Mesothelial cell of epicardium (in vitro differentiated cells): ENCODE measurements at regions not wholly inside any gene's neighbourhood (a gene's known extent, or its start where the extent isn't known, plus 50 kb on each side); places are given as distances from the start of the nearest gene placed in this dataset.

Source experiments
- DNase-seq, 2 experiments: peaks; one replicate each; pipeline ENCODE4 v3.0.0; 2021; ENCODE audit warnings: low spot score in 2 of 2; ENCODE audit not compliant: unreplicated experiment in 2 of 2
- H3K27ac Mint-ChIP-seq: 2 replicates; pipeline ENCODE4 v1.8.0; 2021; ENCODE audit warnings: mixed read lengths
- H3K27me3 Mint-ChIP-seq: 2 replicates; pipeline ENCODE4 v1.8.0; 2021; ENCODE audit warnings: low read depth, mixed read lengths
- H3K36me3 Mint-ChIP-seq: 2 replicates; pipeline ENCODE4 v1.8.0; 2021; ENCODE audit warnings: mixed read lengths
- H3K4me1 Mint-ChIP-seq: 2 replicates; pipeline ENCODE4 v1.8.0; 2021; ENCODE audit warnings: mixed read lengths
- H3K4me3 Mint-ChIP-seq: 2 replicates; pipeline ENCODE4 v1.8.0; 2021; ENCODE audit warnings: mild to moderate bottlenecking, moderate library complexity, mixed read lengths
- H3K9me3 Mint-ChIP-seq: 2 replicates; pipeline ENCODE4 v1.8.0; 2021; ENCODE audit warnings: mixed read lengths
- CTCF ChIP-seq: fragments of 200-600 bp; sonication (generic); IDR thresholded peaks from one replicate; pipeline ENCODE4 v1.5.0; 2021; ENCODE audit warnings: antibody characterized with exemption; ENCODE audit not compliant: unreplicated experiment

- TF ChIP-seq CTCF: no peak
- no peak overlapping the region for H3K27ac Mint-ChIP-seq
- no peaks in the 10 kb centered on the region for H3K36me3 Mint-ChIP-seq
- peaks cover 9% of the 10 kb centered on the region for H3K9me3 Mint-ChIP-seq
- H3K4me1 Mint-ChIP-seq: peaks cover 12% of the 10 kb centered on the region
- DNase-seq: no peak
- no peak overlapping the region for H3K4me3 Mint-ChIP-seq
- peaks cover 16% of the 10 kb centered on the region for H3K27me3 Mint-ChIP-seq
These were observed 215.9 kb upstream of the AADAT start for GRCh38 chr4:170305627-170306026.

GRCh38 chr4:170281027-170281426 lies 191.3 kb upstream of the AADAT start:
- no peak for TF ChIP-seq CTCF
- H3K4me3 Mint-ChIP-seq: no peak overlapping the region
- peaks cover 15% of the 10 kb centered on the region for H3K9me3 Mint-ChIP-seq
- no peaks in the 10 kb centered on the region for H3K4me1 Mint-ChIP-seq
- H3K27ac Mint-ChIP-seq: no peak overlapping the region
- H3K27me3 Mint-ChIP-seq: no peaks in the 10 kb centered on the region
- no peak for DNase-seq
- H3K36me3 Mint-ChIP-seq: peaks cover 5% of the 10 kb centered on the region

GRCh38 chr4:170278460-170278859 lies 188.7 kb upstream of the AADAT start:
- Mint-ChIP-seq H3K36me3 (peaks cover 5% of the 10 kb centered on the region), H3K4me1 (no peaks in the 10 kb centered on the region), H3K9me3 (peaks cover 15% of the 10 kb centered on the region), H3K4me3 (no peak overlapping the region), H3K27me3 (no peaks in the 10 kb centered on the region), H3K27ac (no peak overlapping the region)
- DNase-seq: no peak
- no peak for TF ChIP-seq CTCF

GRCh38 chr4:170274616-170275015 lies 184.9 kb upstream of the AADAT start:
- H3K27ac Mint-ChIP-seq: no peak overlapping the region
- peaks cover 2% of the 10 kb centered on the region for H3K36me3 Mint-ChIP-seq
- H3K4me1 Mint-ChIP-seq: no peaks in the 10 kb centered on the region
- no peak for TF ChIP-seq CTCF
- no peaks in the 10 kb centered on the region for H3K27me3 Mint-ChIP-seq
- no peak for DNase-seq
- H3K4me3 Mint-ChIP-seq: no peak overlapping the region
- H3K9me3 Mint-ChIP-seq: peaks cover 10% of the 10 kb centered on the region

- H3K4me3 Mint-ChIP-seq: no peak overlapping the region
- no peaks in the 10 kb centered on the region for H3K4me1 Mint-ChIP-seq
- no peaks in the 10 kb centered on the region for H3K27me3 Mint-ChIP-seq
- H3K9me3 Mint-ChIP-seq: peaks cover 13% of the 10 kb centered on the region
- TF ChIP-seq CTCF: no peak
- H3K36me3 Mint-ChIP-seq: peaks cover 2% of the 10 kb centered on the region
- no peak for DNase-seq
- no peak overlapping the region for H3K27ac Mint-ChIP-seq
These were observed 183.2 kb upstream of the AADAT start for GRCh38 chr4:170272959-170273358.

- peaks cover 2% of the 10 kb centered on the region for H3K36me3 Mint-ChIP-seq
- no peak for DNase-seq
- no peak overlapping the region for H3K4me3 Mint-ChIP-seq
- H3K9me3 Mint-ChIP-seq: peaks cover 19% of the 10 kb centered on the region
- no peaks in the 10 kb centered on the region for H3K27me3 Mint-ChIP-seq
- no peak overlapping the region for H3K27ac Mint-ChIP-seq
- H3K4me1 Mint-ChIP-seq: no peaks in the 10 kb centered on the region
- TF ChIP-seq CTCF: no peak
These were observed 182.0 kb upstream of the AADAT start for GRCh38 chr4:170271723-170272122.
